ENCODE measurements at regions not wholly inside any gene's neighbourhood (a gene's known extent, or its start where the extent isn't known, plus 50 kb on each side); places are given as distances from the start of the nearest gene placed in this dataset.
"Not testable (repeated sequence)": the region's sequence is repeated elsewhere in the genome, so short reads cannot be mapped to it uniquely, and the experiment has no call there.

DNA sequence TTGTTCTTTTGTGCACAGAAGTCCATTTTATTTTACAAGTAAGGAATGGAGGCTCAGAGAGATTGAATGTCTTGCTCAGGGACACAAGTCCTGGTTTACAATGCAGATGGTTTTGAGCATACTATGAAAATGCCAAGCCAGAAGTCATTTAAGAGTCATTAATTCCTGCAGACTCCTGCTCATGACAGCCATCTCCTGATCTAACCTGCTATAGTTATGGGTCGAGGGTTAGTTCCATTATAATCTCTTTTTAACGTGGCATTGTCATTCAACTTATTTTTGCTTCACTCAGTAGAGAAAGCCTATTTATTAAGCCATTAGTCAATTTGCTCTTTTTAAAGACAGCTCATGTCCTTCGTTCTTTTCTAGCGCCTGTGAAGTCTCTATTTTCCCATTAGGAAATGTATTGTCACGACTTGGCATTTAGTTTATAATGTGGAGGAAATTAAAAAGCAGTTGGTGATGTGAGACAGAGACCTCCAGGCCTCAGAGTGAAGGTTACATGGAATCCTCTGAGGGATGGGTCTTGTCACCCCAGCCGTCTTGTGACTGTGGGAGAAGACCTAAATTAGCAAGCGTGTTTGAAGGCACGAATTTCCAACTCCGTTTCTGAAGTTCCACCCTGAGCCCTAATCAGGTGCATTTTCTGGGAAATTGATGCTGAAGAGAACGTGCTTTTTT, 84.1 kb downstream of the ACTBL2 start:
- DNase-seq (ENCODE audit: extremely low spot score, insufficient read length, low read depth) (no peak), FAIRE-seq (no peak)

DNA sequence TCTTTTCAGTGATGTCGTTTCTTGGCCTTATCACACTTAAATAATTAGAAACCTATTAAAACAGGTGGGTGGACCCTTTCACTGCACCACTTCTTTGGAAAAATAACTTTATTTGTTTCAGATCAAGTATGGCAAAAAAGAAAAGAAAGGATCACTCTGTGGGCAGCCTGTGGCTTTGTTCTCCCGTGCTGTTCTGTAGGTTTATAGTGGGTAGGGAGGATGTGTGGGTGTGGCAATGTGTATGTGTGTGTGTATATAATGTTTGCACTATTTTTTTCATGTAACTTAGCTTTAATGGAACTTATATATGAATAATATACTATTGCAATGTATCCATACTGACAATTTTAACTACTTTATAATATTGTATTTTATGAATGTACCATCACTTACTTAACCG, 85.9 kb downstream of the ACTBL2 start:
- FAIRE-seq: no peak
- DNase-seq (ENCODE audit: extremely low spot score, insufficient read length, low read depth): no peak

DNA sequence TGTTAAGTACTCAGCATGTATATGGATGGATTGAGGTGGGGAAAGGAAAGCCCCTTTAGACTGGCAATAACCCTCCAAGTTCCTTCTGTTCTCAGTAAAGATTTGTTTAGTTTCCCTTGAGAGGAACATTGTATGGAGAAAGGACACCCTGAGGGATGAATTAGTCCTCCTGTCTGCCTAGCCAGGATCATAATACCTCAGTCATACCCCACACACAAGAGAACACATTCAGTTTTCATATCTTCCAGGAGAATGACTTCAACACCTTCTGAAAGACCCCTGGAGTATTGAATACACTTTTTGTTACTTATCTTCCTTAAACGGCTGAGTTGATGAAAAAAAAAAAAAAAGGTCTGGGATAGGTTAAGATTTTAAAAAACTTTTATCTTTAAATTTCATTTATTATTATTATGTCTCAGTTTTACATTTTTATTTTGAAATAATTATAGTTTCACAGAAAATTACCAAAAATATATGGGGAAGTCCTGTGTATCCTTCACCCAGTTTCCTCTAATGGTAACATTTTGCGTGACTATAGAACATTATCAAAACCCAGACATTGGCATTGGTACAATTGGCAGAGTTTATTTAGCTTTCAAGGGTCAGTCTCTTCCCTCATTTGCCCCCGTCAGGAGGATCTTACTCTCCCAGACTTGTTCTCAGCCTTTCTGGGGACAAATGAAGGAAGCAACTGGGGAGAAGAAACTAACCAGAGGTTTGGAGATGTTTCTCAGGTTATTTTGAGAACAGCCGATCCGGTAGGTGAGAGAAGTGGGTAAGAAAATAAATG, 88.0 kb downstream of the ACTBL2 start:
- no peak for FAIRE-seq
- DNase-seq (ENCODE audit: extremely low spot score, insufficient read length, low read depth): no peak

DNA sequence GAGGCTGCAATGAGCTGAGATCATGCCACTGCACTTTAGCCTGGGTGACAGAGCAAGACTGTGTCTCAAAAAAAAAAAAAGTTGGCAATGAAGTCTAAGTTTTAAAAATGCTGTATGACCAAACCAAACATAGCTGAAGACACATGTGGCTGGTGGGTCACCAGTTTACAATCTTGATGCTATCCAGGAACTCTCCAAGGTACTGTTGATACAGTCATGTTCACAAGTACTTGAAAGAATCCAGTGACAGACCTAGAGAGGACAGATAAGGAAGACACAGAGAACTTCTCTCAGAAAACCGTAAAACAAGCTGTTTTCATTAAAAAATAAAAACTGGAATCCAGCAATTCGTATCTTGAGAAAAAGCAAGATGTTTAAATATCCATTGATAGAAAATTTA, 95.7 kb downstream of the ACTBL2 start:
- DNase-seq (ENCODE audit: extremely low spot score, insufficient read length, low read depth) (no peak), FAIRE-seq (no peak)

DNA sequence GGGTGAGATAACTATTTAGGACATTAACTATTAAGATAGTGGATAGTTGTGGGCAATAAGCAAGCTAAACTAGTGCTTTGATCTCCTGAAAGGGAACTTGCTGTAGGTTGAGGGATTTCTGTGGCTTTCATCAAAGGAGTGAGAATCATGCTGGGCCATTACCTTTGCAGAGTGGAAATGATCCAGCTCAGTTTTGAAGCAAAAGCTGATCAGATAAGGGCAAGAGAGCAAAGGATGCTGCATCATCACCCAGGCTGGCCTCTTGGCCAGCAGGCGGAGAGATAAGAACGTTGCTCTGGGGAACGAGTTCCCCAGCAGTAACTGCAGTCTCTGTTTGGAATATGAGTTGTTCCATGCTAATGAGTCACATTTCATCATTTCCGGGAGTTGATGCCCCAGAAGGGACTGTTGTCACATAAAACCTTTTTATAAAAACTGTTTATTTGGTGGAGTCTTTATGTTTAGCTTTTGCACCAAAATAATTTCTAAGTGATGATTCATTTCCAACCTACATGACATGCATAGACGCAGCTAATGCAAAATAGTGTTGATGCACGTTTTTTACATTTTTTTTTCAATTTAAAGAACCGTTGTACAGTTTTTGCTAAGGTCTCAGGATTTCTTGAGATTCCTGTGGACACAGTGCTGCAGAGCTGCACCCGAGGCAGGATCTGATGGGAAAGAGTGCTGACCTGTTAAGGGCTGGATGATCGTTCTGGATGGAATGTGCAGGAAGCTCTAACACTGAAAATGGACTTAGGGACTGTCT, 99.3 kb downstream of the ACTBL2 start:
- FAIRE-seq (no peak), DNase-seq (ENCODE audit: extremely low spot score, insufficient read length, low read depth) (no peak)

DNA sequence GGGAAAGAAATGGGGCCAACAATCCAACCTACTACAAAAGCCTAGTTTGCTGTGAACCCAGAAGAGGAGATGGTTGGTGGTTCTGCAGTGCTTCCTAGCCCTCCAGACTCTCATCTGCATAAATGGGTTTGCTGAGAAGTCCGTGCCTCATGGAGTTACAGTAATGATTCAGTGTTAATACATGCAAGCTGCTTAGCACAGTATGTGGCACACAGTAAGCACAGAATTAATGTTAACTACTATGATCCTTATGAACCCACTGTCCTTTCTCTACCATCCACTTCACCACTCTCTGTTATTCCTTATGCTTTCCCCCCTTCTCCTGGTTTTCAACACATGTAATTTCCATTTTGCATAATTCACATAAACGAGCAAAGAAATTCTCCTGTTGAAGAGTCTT, 100.0 kb downstream of the ACTBL2 start:
- no peak for FAIRE-seq
- DNase-seq (ENCODE audit: extremely low spot score, insufficient read length, low read depth): no peak

DNA sequence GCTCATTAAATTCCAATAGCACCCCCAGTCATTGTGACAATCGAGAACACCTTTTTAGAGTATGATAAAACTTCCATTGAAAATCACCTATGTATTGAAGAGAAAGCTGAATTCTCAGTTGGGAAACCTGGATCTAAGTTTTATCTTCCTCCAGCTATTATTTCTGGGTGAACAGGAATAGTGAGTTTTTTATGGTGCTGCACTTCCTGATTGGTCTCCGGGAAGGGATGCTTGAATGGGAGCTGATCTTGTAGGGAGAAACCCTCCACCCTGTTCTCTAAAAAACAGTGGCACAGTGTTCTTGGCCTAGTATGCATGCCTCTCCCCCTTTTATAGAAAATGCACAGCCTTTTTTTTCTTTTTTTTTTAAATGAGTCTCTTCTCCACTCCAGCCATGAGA, 112.2 kb downstream of the ACTBL2 start:
- no peak for DNase-seq (ENCODE audit: extremely low spot score, insufficient read length, low read depth)
- FAIRE-seq: no peak

DNA sequence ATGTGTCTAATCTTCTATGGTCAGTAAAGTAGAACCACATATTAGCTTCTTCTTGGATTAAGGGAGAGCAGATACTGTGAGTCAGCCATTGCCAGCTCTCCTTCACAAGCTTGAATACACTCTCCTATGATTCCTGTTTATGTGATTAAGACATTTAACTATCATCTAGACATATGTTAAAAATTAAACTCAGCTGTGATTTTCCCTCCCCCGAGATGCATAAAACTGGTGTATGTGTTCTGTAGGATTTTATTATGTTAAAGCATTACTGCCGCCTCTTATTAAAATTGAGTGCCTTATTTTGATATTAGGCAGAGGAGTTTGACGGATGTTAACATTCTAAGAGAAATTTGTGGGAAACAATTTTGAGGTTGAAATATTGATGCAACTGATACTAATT, 114.6 kb downstream of the ACTBL2 start:
- FAIRE-seq (no peak), DNase-seq (ENCODE audit: extremely low spot score, insufficient read length, low read depth) (no peak)

DNA sequence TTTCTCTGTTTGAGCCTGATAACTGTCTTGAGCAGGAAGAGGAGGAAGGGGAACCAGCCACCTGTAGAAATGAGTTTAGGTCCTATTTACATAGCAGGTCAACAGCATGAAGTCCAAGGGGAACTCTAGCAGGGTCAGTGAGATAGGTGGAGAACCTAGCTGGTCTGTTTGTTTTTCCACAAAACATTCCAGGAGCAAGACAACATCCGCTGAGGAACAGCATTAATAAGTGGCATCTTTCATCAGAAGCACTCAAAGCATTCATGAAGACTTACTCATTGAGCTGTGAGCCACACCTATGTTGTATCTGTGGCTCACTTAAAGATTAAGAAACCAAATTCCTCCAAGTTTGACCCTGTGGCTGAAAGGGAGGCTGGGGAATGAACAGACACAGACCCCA, 115.9 kb downstream of the ACTBL2 start:
- no peak for FAIRE-seq
- DNase-seq (ENCODE audit: extremely low spot score, insufficient read length, low read depth): no peak

DNA sequence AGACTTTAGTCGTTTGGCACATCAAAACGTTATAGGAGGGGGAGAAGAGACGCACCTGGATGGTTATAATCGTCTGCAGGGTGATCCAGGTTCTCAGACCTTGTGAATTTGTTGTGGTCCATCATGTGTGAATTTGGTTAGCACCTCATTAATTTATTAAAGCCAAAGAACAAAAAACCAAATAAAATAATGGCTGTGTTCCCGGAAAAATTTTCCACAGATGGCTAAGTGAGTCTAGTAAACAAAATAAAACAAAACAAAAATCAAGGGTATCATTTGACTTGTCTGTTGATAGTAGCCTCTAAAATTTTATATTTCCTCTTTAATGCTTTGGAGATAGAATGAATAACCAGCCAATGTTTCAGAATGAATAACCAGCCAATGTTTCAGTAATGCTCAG, 119.7 kb downstream of the ACTBL2 start:
- no peak for FAIRE-seq

DNA sequence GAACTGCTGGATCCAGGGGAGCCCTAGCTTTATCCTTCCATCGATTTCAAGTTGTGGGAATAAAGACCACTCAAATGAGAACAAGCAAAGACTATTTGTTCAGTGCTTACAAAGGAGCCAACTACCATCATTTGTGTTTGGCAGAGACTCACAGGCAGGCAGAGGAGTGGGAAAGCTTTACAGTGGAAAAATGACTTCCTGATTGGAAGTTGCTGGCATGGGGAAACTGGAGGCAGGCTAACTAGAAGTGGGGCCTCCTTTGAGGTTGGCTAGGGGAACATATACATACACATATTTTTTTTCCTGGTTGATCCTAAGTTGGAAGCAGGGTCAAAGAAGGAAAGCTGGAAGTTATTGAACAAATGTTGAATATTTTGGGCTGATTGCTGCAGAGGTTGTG, 121.7 kb downstream of the ACTBL2 start:
- FAIRE-seq (no peak), DNase-seq (ENCODE audit: extremely low spot score, insufficient read length, low read depth) (no peak)

More for the DNA sequence above, 119.7 kb downstream of the ACTBL2 start:
- no peak for DNase-seq (ENCODE audit: extremely low spot score, insufficient read length, low read depth)

DNA sequence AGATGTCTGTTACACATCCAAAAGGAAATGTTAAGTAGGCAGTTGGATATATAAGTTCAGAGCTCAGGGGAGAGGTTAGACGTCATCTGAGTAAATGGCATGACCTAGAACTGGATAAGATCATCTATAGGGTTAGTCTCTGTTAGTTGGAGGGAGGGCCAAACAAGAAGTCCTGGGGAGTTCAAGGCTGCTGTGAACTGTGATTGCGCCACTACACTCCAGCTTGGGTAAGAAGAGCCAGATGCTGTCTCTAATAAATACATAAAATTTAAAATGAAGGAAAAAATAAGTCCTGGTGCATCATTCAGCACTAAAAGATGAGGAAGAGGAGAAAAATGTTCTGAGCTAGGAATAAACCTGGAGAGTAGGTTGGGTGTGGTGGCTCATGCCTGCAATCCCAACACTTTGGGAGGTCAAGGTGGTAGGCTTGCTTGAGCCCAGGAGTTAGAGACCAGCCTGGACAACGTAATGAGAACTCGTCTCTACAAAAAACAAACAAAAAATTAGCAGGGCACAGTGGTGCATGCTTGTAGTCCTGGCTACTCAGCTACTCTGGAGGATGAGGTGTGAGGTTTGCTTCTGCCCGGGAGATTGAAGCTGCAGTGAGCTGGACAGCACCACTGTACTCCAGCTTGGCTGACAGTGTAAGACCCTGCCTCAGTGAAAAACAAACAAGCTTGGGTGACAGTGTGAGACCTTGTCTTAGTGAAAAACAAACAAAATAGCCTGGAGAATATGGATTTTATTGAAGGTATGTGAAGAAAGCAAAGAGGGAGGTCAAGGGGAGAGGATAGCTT, 123.6 kb downstream of the ACTBL2 start:
- DNase-seq (ENCODE audit: extremely low spot score, insufficient read length, low read depth) (no peak), FAIRE-seq (no peak)

DNA sequence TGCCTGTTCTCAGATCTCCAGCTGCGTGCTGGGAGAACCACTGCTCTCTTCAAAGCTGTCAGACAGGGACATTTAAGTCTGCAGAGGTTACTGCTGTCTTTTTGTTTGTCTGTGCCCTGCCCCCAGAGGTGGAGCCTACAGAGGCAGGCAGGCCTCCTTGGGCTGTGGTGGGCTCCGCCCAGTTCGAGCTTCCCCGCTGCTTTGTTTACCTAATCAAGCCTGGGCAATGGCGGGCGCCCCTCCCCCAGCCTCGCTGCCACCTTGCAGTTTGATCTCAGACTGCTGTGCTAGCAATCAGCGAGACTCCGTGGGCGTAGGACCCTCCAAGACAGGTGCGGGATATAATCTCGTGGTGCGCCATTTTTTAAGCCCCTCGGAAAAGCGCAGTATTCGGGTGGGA, 125.8 kb downstream of the ACTBL2 start:
- not testable (repeated sequence) for DNase-seq (ENCODE audit: extremely low spot score, insufficient read length, low read depth); FAIRE-seq

DNA sequence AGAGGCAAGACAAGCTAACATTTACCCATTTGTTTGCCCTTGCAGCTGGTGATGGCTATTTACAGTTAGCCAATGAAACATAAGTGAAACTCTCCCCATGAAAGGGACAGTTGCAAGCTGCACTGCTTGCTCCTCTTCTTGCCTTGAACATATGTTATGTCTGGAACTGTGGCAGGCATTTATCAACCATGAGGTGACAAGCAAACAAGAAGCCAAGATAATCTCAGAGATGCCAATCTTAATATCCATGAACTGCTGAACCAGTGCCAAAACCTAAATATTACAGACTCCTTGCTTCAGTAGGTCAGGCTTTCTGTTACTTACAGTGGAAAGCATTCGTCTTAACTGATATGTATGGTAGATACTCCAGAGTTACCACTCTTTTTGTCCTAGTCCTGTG, 133.4 kb downstream of the ACTBL2 start:
- no peak for FAIRE-seq
- no peak for DNase-seq (ENCODE audit: extremely low spot score, insufficient read length, low read depth)

DNA sequence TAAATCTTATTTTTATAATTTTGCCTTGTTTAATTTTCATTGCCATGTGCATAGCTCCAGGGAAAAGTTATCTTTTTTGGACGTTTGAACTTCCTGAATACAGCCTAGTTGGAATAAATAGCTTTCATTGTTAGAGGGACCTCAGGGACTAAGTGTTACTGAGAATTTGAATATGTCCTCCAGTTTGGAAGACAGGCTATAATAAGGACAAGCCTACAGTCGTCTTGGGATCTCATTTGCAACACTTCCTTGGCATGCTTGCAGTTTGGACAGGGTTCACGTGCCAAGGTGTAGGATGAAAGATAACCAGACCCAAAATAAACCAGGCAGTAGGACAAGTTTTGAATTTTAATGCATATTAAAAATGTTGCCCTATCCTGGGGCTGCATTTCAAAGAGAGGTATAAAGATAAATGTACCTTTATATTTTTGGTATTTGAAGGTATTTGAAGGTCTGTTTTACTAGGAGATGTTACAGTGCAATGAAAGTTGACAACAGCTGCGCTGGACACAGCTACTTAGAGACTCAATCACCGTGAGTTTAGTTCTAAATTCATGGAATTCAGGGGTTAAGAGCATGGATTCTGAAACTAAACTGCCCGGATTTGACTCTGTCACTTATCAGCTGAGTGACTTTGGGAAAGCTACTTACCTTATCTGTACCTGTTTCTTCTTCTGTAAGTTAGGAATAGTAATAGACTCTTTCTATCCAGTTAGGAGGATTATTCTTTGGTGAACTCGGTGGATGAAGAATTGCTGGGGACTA, 134.1 kb downstream of the ACTBL2 start:
- FAIRE-seq (no peak), DNase-seq (ENCODE audit: extremely low spot score, insufficient read length, low read depth) (no peak)

DNA sequence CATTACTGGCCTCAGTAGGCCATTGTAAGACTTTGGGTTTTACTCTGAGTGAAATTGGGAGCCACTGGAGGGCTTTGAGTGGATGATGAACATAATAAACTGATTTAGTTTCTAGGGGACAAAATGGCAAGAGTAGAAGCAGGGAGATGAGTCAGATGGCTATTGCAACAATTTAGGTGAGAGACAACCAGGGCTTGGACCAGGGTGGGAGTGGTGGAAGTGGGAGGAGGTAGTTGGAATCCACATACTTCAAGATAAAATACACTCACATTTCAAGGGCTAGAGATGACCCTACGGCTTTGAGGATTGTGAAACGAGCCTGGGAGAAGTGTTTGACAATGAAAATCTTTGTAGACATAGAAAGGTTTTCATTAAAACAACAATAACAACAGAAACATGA, 136.3 kb downstream of the ACTBL2 start:
- FAIRE-seq: no peak

DNA sequence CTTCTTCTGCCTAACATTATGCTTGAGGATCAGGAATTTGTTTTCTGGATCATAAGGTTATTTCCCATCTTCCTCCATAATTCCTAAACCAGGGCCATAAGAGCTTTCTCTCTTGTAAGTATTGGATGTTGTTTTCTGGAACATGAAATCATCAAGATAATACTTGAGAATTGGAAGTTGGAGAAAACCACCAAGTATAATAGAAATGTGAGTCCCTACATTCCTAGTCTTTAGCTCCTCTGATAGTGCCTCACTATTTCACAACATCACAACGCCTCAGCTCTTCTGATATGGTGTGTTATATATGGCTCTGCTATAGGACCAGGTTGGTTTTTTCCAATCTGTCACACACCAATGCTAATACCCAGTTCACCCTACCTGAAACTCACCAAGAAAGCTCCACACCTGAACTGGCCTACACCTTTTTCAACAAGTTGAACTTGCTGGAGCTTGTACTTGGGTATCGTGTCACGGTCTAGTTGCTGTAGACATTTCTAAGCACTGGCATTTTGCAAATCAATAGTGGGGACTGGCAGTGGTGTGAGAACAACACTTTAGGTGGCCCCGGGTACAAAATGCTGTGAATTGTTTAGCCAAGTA, 141.1 kb downstream of the ACTBL2 start:
- FAIRE-seq (no peak), DNase-seq (ENCODE audit: extremely low spot score, insufficient read length, low read depth) (no peak)

More for the DNA sequence above, 136.3 kb downstream of the ACTBL2 start:
- no peak for DNase-seq (ENCODE audit: extremely low spot score, insufficient read length, low read depth)

DNA sequence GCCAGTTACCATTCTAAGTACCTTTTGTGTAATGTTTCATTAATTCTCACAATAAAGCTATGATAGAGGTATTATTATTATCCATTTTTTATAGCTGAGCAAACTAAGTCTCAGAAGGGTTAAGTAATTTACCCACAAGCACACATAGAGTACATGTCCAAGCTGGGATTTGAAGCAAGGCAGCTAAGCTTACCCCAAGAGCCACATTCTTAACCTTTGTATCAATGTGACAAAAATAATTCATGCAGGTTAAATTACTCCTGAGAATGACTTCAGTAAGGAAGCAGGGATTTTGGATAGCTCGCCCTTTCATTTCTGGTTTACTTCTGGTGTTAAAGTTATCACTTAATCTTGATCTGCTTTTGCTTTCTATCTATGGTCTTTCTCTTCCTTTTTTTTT, 141.9 kb downstream of the ACTBL2 start:
- DNase-seq (ENCODE audit: extremely low spot score, insufficient read length, low read depth) (no peak), FAIRE-seq (no peak)

DNA sequence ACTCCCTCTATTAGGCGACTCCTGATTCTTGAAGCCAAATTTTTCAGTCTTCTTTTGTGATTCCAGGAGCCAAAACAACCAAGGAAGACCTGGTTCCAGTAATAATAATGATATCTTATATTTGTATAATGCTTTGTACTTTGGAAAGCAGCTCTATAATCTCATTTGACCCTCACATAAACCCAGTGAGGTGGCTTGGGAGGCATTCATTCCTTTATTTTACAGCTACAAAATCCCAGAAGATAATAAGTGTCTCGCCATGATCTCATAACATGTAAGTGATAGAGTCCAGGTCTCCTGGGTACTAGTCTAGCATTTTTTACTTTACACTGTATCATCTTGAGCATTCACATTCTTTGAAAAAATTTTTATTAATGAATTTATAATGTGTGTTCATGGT, 143.1 kb downstream of the ACTBL2 start:
- DNase-seq (ENCODE audit: extremely low spot score, insufficient read length, low read depth): no peak

More for the DNA sequence above, 143.1 kb downstream of the ACTBL2 start:
- FAIRE-seq: no peak
